T-cell (primary cell): ENCODE measurements at regions not wholly inside any gene's neighbourhood (a gene's known extent, or its start where the extent isn't known, plus 50 kb on each side); places are given as distances from the start of the nearest gene placed in this dataset.
A peak's percentile ranks its signal among the peaks of the same experiment; 100 is the strongest.

Source experiments
- ATAC-seq, 4 experiments: fragments of 200-7000 bp in 3 of 4; fragments of 150-1000 bp in 1 of 4; cut with Tn5 transposase; replicated peaks in 1 of 4; 1 replicate in 3 of 4; 2 replicates in 1 of 4; pipeline ENCODE4 v1.10.0; 2021; ENCODE audit warnings: moderate library complexity in 3 of 4, mild to moderate bottlenecking in 2 of 4, moderate number of reproducible peaks in 1 of 4
- CTCF ChIA-PET, 2 donors: fragments of 300-600 bp; sonication (Branson Sonifier 250); formaldehyde crosslinking; loops; one replicate each; lab custom pipeline; 2022; ENCODE audit warnings: antibody characterized with exemption in 2 of 2; lab: Charles Lee
- POLR2A ChIA-PET, 2 donors: fragments of 300-600 bp; sonication (Branson Sonifier 250); formaldehyde crosslinking; loops; one replicate each; lab custom pipeline; 2022; ENCODE audit warnings: antibody characterized with exemption in 2 of 2; lab: Charles Lee
- DNase-seq, 35 experiments: peaks; one replicate each; pipeline versions ENCODE4 v3.0.0 to v3.0.0-alpha.2; 2013 to 2023
- H3K27ac ChIP-seq: one replicate; pipeline ENCODE4 v1.5.1; 2013; ENCODE audit warnings: low read length
- H3K27me3 ChIP-seq, 2 experiments: replicated peaks in 1 of 2; 1 replicate in 1 of 2; 2 replicates in 1 of 2; pipeline versions ENCODE4 v1.6.1 to v1.7.0; 2013; ENCODE audit warnings: low read length in 1 of 2, mixed read lengths in 1 of 2; ENCODE audit not compliant: control insufficient read depth in 2 of 2, insufficient read depth in 2 of 2; ENCODE audit errors: extremely low read depth in 1 of 2
- H3K36me3 ChIP-seq, 2 donors: 1 replicate in 1 of 2; 2 replicates in 1 of 2; pipeline versions ENCODE4 v1.6.1 to v1.7.0; 2013; ENCODE audit warnings: low read length in 1 of 2; ENCODE audit not compliant: control insufficient read depth in 2 of 2, insufficient read depth in 1 of 2; ENCODE audit errors: extremely low read depth in 1 of 2
- H3K4me1 ChIP-seq, 2 experiments: 1 replicate in 1 of 2; 2 replicates in 1 of 2; pipeline versions ENCODE4 v1.6.1 to v1.7.0; 2013; ENCODE audit warnings: low read length in 2 of 2, mixed read lengths in 1 of 2; ENCODE audit not compliant: insufficient read depth in 2 of 2, control insufficient read depth in 1 of 2; ENCODE audit errors: extremely low read depth in 1 of 2
- H3K4me3 ChIP-seq, 2 donors: 1 replicate in 1 of 2; 2 replicates in 1 of 2; pipeline versions ENCODE4 v1.5.1 to v1.7.0; 2013; ENCODE audit warnings: mild to moderate bottlenecking in 2 of 2, low read length in 1 of 2, moderate library complexity in 1 of 2; ENCODE audit not compliant: control insufficient read depth in 1 of 2; ENCODE audit errors: extremely low read depth in 1 of 2
- H3K9me3 ChIP-seq: 2 replicates; pipeline ENCODE4 v1.7.0; 2013
- H3K27ac Mint-ChIP-seq, 2 donors: one replicate each; pipeline ENCODE4 v1.8.0; 2020 to 2021; ENCODE audit warnings: mild to moderate bottlenecking in 2 of 2, mixed read lengths in 2 of 2
- H3K27me3 Mint-ChIP-seq, 2 donors: one replicate each; pipeline ENCODE4 v1.8.0; 2021 to 2022; ENCODE audit warnings: mixed read lengths in 2 of 2
- H3K36me3 Mint-ChIP-seq: one replicate; pipeline ENCODE4 v1.8.0; 2021; ENCODE audit warnings: mixed read lengths
- H3K4me1 Mint-ChIP-seq, 3 donors: one replicate each; pipeline ENCODE4 v1.8.0; 2020 to 2022; ENCODE audit warnings: mixed read lengths in 3 of 3, mild to moderate bottlenecking in 1 of 3
- H3K4me3 Mint-ChIP-seq, 3 donors: one replicate each; pipeline ENCODE4 v1.8.0; 2020 to 2022; ENCODE audit warnings: mild to moderate bottlenecking in 3 of 3, mixed read lengths in 3 of 3, moderate library complexity in 3 of 3
- H3K9me3 Mint-ChIP-seq, 3 donors: one replicate each; pipeline ENCODE4 v1.8.0; 2020 to 2022; ENCODE audit warnings: mixed read lengths in 3 of 3
- WGBS: methylation state at CpG from one replicate; pipeline ENCODE4 v1.1.5; 2013; ENCODE audit warnings: missing lambda C conversion rate; ENCODE audit not compliant: insufficient coverage; 5-methylcytosine and 5-hydroxymethylcytosine counted together

- Mint-ChIP-seq H3K4me1 (peaks cover 9 to 28% (median 15%) of the 10 kb centered on the region in 3 donors), H3K36me3 (no peaks in the 10 kb centered on the region), H3K27ac (no peak overlapping the region), H3K4me3 (no peak overlapping the region), H3K27me3 (no peaks in the 10 kb centered on the region), H3K9me3 (no peaks in the 10 kb centered on the region)
- ATAC-seq (no peak), DNase-seq (no peak)
- Histone ChIP-seq H3K9me3 (no peaks in the 10 kb centered on the region), H3K27ac (no peak overlapping the region), H3K4me3 (no peak overlapping the region), H3K4me1 (peaks cover 0 to 6% of the 10 kb centered on the region in 2 experiments), H3K27me3 (no peaks in the 10 kb centered on the region), H3K36me3 (no peaks in the 10 kb centered on the region)
- ChIA-PET POLR2A (no interaction called here), CTCF (no interaction called here)
- WGBS: no CpG with 5 or more reads among the region's 3 CpGs
These were observed 619.7 kb downstream of the MID1IP1 start for GRCh38 chrX:39421006-39421405.

GRCh38 chrX:39425124-39425806 lies 624.0 kb downstream of the MID1IP1 start:
- H3K4me1 Mint-ChIP-seq: peaks cover 16 to 39% (median 19%) of the 10 kb centered on the region in 3 donors
- no peak for ATAC-seq

GRCh38 chrX:39426101-39426500 lies 624.8 kb downstream of the MID1IP1 start:
- no peaks in the 10 kb centered on the region for H3K36me3 Mint-ChIP-seq
- no peak overlapping the region for H3K4me3 Mint-ChIP-seq
- Histone ChIP-seq H3K36me3 (no peaks in the 10 kb centered on the region), H3K4me1 (peaks cover 7 to 10% of the 10 kb centered on the region in 2 experiments), H3K9me3 (no peaks in the 10 kb centered on the region), H3K27ac (no peak overlapping the region), H3K4me3 (no peak overlapping the region), H3K27me3 (no peaks in the 10 kb centered on the region)
- POLR2A ChIA-PET: no interaction called here
- H3K27me3 Mint-ChIP-seq: peaks cover 0 to 4% of the 10 kb centered on the region in 2 donors
- CTCF ChIA-PET: no interaction called here
- DNase-seq: no peak
- no peak for ATAC-seq
- WGBS: 100% methylated on average over 1 of the region's 6 CpGs
- H3K9me3 Mint-ChIP-seq: no peaks in the 10 kb centered on the region
- H3K4me1 Mint-ChIP-seq: peaks cover 16 to 40% (median 19%) of the 10 kb centered on the region in 3 donors
- H3K27ac Mint-ChIP-seq: no peak overlapping the region

More at GRCh38 chrX:39425124-39425806, 624.0 kb downstream of the MID1IP1 start:
- H3K4me3 Mint-ChIP-seq: no peak overlapping the region
- ChIA-PET CTCF (no interaction called here), POLR2A (no interaction called here)
- H3K4me3 ChIP-seq: no peak overlapping the region
- H3K36me3 ChIP-seq: no peaks in the 10 kb centered on the region
- no peaks in the 10 kb centered on the region for H3K27me3 ChIP-seq
- no CpG with 5 or more reads among the region's 2 CpGs for WGBS
- no peaks in the 10 kb centered on the region for H3K9me3 Mint-ChIP-seq
- H3K27ac ChIP-seq: no peak overlapping the region
- peaks cover 0 to 4% of the 10 kb centered on the region in 2 donors for H3K27me3 Mint-ChIP-seq
- no peak for DNase-seq
- H3K36me3 Mint-ChIP-seq: no peaks in the 10 kb centered on the region
- H3K9me3 ChIP-seq: no peaks in the 10 kb centered on the region
- H3K27ac Mint-ChIP-seq: no peak overlapping the region
- peaks cover 7 to 10% of the 10 kb centered on the region in 2 experiments for H3K4me1 ChIP-seq

- H3K9me3 ChIP-seq: no peaks in the 10 kb centered on the region
- H3K4me1 Mint-ChIP-seq: peaks cover 16 to 43% (median 20%) of the 10 kb centered on the region in 3 donors
- no peak overlapping the region for H3K4me3 ChIP-seq
- H3K27ac Mint-ChIP-seq: peak overlapping the region; percentile 84 to 86
- H3K4me1 ChIP-seq: peaks cover 7 to 10% of the 10 kb centered on the region in 2 experiments
- H3K27ac ChIP-seq: no peak overlapping the region
- ATAC-seq (peak; percentile 61 to 78 (median 72)), DNase-seq (peak in 19 of 35 experiments; percentile 1 to 36 (median 14))
- H3K36me3 ChIP-seq: no peaks in the 10 kb centered on the region
- 68% methylated on average over 3 of the region's 6 CpGs for WGBS
- H3K27me3 Mint-ChIP-seq: peaks cover 0 to 4% of the 10 kb centered on the region in 2 donors
- H3K36me3 Mint-ChIP-seq: no peaks in the 10 kb centered on the region
- CTCF ChIA-PET: no interaction called here
- peak overlapping the region in 1 of 3 donors; percentile 38 for H3K4me3 Mint-ChIP-seq
- H3K9me3 Mint-ChIP-seq: no peaks in the 10 kb centered on the region
- H3K27me3 ChIP-seq: no peaks in the 10 kb centered on the region
- POLR2A ChIA-PET: no interaction called here
These were observed 626.2 kb downstream of the MID1IP1 start for GRCh38 chrX:39427492-39427891.

GRCh38 chrX:39427906-39428305 lies 626.6 kb downstream of the MID1IP1 start:
- H3K4me1 ChIP-seq: peaks cover 7 to 10% of the 10 kb centered on the region in 2 experiments
- H3K27me3 ChIP-seq: no peaks in the 10 kb centered on the region
- no peak overlapping the region for H3K4me3 ChIP-seq
- no peaks in the 10 kb centered on the region for H3K36me3 ChIP-seq
- CTCF ChIA-PET: no interaction called here
- H3K9me3 ChIP-seq: no peaks in the 10 kb centered on the region
- H3K4me1 Mint-ChIP-seq: peaks cover 16 to 43% (median 20%) of the 10 kb centered on the region in 3 donors
- peak overlapping the region; percentile 84 to 86 for H3K27ac Mint-ChIP-seq
- H3K27me3 Mint-ChIP-seq: peaks cover 0 to 4% of the 10 kb centered on the region in 2 donors
- WGBS: no CpG with 5 or more reads among the region's 3 CpGs
- no peak overlapping the region for H3K27ac ChIP-seq
- H3K36me3 Mint-ChIP-seq: no peaks in the 10 kb centered on the region
- H3K9me3 Mint-ChIP-seq: no peaks in the 10 kb centered on the region
- POLR2A ChIA-PET: no interaction called here
- ATAC-seq (peak; percentile 43 to 51 (median 45)), DNase-seq (no peak)
- H3K4me3 Mint-ChIP-seq: peak overlapping the region in 1 of 3 donors; percentile 38

GRCh38 chrX:39430551-39430950 lies 629.3 kb downstream of the MID1IP1 start:
- Mint-ChIP-seq H3K36me3 (no peaks in the 10 kb centered on the region), H3K27ac (no peak overlapping the region), H3K4me1 (peaks cover 16 to 33% (median 18%) of the 10 kb centered on the region in 3 donors), H3K9me3 (no peaks in the 10 kb centered on the region), H3K4me3 (no peak overlapping the region), H3K27me3 (peaks cover 0 to 4% of the 10 kb centered on the region in 2 donors)
- Histone ChIP-seq H3K4me1 (peaks cover 7 to 10% of the 10 kb centered on the region in 2 experiments), H3K9me3 (no peaks in the 10 kb centered on the region), H3K36me3 (no peaks in the 10 kb centered on the region), H3K27ac (no peak overlapping the region), H3K4me3 (no peak overlapping the region), H3K27me3 (no peaks in the 10 kb centered on the region)
- ChIA-PET CTCF (interaction anchor here in 1 of 2 donors (0.7 kb wide), 1 partner anchor 382 kb away, joined by 3 read pairs; no protein-coding TSS in a partner anchor), POLR2A (no interaction called here)
- DNase-seq (no peak), ATAC-seq (no peak)
- 100% methylated on average over 2 of the region's 5 CpGs for WGBS
